Astrocyte of the hippocampus (primary cell): ENCODE measurements at regions not wholly inside any gene's neighbourhood (a gene's known extent, or its start where the extent isn't known, plus 50 kb on each side); places are given as distances from the start of the nearest gene placed in this dataset.
A peak's percentile ranks its signal among the peaks of the same experiment; 100 is the strongest.
"Not testable (repeated sequence)": the region's sequence is repeated elsewhere in the genome, so short reads cannot be mapped to it uniquely, and the experiment has no call there.

Experiments used
- DNase-seq: peaks from one replicate; pipeline ENCODE4 v3.0.0; 2011; ENCODE audit warnings: low read depth, low spot score

GRCh38 chrX:55142206-55142918 lies 53.5 kb downstream of the PAGE2 start:
- no peak for DNase-seq

DNA sequence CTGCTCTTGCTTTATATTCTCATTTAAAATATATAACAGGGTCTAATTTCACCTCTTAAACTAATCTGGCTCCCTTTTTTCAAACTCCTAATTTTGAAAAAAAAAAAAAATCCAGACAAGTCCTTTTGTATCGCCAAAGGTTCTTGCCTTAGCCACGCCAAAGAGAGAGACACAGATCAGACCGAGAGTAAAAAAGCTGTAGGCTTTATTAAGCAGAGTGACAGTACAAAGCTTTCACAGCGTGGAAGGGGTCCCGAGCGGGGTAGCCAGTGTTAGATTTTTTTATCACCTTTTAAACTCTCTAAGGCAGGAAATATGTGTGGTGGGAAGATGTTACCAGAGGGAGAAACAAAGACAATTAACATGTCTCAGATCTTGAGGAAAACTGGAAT lies 54.1 kb downstream of the PAGE2 start:
- no peak for DNase-seq

DNA sequence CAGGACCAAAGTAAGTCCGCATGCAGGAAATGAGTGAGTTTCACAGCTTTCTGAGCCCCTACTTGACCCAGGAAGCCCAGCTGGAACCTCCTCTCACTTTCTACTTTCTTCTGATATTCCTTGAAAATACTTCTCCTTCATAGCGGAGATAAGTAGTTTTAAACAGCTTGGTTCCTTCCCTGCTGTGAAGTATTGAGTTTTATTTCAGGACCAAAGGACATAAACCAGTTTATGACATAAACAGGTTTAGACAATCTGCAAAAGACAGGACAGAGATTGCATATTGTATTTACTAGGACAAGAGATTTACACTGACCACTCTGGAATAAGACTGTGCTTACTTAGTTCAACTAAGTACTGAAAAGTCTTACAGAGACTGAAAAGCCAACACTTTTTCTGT lies 54.8 kb downstream of the PAGE2 start:
- DNase-seq = no peak

GRCh38 chrX:55144697-55145096 lies 55.9 kb downstream of the PAGE2 start:
- no peak for DNase-seq

DNA sequence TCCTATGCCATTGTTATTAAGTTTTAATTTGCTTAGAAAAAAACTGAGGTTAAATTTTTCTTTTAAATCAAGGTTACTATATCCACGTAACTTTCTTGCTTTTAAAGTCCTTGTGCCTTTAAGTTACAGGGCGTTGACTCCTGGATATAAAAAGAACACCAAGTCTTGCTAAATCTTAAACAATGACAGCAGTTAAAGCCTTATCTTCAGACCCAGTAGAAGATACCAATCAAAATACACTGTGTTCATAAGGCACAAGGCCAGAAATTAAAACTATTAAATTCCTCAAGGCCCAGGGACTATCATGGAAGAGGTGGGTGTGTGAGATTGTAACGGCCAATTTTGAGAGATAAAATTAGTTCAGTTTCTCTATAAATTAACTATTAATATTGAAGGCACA lies 60.4 kb downstream of the PAGE2 start:
- DNase-seq = no peak

- no peak for DNase-seq
Measured at GRCh38 chrX:55151199-55151598, 62.4 kb downstream of the PAGE2 start.

- no peak for DNase-seq
Measured at GRCh38 chrX:55159551-55159950, 60.6 kb upstream of the PAGE5 start.

GRCh38 chrX:55160685-55161552 lies 59.2 kb upstream of the PAGE5 start:
- DNase-seq = peak; percentile 95

GRCh38 chrX:55161581-55161980 lies 58.6 kb upstream of the PAGE5 start:
- peak; percentile 57 for DNase-seq

- DNase-seq = no peak
Measured at GRCh38 chrX:55163171-55163570, 57.0 kb upstream of the PAGE5 start.

- DNase-seq = not testable (repeated sequence)
Measured at GRCh38 chrX:55165026-55165425, 55.1 kb upstream of the PAGE5 start.

DNA sequence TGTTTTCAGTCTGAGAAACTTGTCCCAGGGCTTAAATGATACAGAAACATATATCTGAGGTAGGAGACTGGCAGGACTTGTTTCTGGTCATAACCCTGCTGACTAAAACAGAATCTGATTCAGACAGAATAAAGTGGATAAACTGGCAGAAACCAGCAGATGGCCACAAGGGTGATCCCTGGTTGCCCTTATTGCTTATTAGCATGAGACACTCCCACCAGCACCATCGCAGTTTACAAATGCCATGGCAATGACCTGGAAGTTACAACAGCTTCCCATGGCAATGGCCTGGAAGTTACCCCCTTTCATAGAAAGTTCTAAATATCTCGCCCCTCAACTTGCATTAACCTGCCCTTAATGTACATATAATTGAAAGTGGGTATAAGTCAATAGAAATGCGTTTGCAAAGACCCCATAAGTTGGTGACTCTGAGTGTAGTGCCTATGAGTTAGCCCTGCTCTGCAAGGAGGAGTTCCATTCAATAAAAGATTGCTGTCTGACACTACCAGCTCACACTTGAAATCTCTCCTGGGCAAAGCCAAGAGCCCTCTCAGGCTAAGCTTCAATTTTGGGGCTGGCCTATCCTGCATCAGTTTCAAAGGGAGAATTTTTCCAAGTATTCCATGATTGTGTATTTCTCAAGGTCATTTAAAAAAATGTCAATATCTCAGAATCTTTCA lies 52.9 kb upstream of the PAGE5 start:
- DNase-seq = no peak

- DNase-seq = no peak
Measured at GRCh38 chrX:55167901-55168300, 52.2 kb upstream of the PAGE5 start.

- DNase-seq = no peak
Measured at GRCh38 chrX:55169782-55170181, 50.4 kb upstream of the PAGE5 start.
